ENCODE measurements at regions not wholly inside any gene's neighbourhood (a gene's known extent, or its start where the extent isn't known, plus 50 kb on each side); places are given as distances from the start of the nearest gene placed in this dataset.
"Not testable (repeated sequence)": the region's sequence is repeated elsewhere in the genome, so short reads cannot be mapped to it uniquely, and the experiment has no call there.

DNA sequence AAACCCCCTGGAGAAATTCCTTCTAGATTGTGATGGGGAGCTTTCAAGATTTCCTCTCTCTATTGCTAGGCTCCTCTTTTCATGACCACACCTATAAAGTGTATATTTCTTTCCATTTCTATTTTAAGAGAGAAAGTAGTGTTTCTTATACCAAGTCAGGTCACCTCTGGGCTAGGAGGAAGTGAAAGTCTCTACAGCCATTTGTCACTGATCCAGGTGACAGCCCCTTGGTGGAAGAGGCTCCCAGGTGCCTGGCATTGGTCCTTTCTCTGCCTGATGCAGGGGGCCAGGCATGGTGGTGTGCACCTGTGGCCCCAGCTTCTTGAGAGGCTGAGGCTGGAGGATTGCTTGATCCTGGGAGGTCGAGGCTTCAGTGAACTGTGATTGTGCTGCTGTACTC is 64.7 kb downstream of the DHCR7 start:
- no peak for DNase-seq (ENCODE audit: low spot score)

DNA sequence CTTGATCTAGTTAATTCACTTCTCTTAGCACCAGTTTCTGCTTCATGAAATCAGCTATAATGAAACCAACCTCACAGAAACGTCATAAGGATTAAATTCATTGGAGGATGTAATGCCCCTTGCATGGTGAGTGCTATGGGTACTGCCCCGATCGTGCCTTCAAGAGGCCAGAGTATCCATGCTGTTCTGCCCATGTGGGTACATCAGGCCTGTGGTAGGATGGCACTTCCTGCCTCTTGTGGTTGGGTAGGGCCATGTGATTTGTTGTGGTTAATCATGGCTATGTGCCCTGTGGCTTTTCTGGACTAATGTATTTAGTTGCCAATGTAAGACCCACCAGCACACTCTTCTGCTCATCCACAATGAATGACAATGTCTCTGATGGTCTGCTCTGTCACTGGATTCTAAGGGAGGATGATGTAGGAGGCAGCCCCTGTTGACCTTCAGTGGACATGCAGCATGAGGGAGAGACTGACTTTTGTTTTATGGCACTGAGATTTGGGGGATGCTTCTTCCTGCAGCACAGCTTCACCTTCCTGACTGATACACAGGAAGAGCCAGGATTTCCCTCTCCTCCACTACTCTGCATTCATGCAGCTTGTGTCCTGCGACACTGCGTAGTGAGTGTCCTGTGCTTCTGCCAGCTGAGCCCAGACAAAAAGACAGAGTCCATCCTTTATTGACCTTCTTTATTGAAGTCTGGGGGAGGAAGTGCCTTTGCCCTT is 66.2 kb downstream of the DHCR7 start:
- DNase-seq (ENCODE audit: low spot score), result no peak

GRCh38 chr11:71379701-71380100 is 68.5 kb downstream of the DHCR7 start:
- no peak for DNase-seq (ENCODE audit: low spot score)

GRCh38 chr11:71373791-71374454 is 74.3 kb downstream of the DHCR7 start:
- no peak for DNase-seq (ENCODE audit: low spot score)

DNA sequence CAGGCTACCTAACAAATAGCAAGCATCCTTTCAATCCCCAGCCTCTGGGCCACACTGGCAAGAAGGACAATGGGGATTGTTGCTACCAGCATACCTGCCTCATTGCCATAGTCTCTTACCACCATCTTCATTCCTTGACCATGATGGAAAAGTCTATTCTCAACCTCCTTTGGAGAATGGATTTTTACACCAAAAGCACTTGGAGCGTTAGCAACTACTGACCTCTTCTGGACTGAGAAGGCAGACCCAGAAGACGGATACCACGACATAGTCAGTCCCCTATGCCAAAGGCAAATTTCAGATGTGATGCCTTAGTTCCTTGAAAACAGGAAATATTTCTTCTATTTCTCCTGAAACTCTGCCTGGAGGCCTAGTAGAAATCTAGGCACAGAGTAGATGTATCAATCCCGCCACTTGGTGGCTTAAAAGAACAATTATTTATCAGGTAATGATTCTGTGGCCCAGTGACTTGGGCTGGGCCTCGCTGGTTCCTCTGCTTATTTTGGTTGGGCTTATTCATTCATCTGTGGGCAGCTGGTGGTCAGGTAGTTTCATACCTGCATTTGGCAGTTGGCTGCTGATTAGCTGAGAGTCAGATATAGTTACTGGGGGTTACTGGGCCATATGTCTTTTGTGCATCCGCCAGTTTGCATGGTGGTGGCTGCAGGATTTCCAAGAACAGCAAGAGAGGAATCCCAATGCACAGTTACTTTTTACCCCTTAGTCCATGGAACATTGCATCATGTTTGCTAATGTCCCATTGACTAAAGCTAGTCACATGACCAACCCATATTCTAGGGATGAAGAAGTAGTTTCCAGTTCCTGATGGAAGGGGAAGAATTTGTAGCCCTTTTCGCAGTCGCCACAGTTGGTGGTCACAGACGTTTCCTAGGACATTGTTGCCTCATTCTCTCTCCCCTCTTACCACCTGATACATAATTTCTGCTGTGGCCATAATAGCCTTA is 75.2 kb downstream of the DHCR7 start:
- no peak for DNase-seq (ENCODE audit: low spot score)

GRCh38 chr11:71371674-71372069 is 76.5 kb downstream of the DHCR7 start:
- no peak for DNase-seq (ENCODE audit: low spot score)

DNA sequence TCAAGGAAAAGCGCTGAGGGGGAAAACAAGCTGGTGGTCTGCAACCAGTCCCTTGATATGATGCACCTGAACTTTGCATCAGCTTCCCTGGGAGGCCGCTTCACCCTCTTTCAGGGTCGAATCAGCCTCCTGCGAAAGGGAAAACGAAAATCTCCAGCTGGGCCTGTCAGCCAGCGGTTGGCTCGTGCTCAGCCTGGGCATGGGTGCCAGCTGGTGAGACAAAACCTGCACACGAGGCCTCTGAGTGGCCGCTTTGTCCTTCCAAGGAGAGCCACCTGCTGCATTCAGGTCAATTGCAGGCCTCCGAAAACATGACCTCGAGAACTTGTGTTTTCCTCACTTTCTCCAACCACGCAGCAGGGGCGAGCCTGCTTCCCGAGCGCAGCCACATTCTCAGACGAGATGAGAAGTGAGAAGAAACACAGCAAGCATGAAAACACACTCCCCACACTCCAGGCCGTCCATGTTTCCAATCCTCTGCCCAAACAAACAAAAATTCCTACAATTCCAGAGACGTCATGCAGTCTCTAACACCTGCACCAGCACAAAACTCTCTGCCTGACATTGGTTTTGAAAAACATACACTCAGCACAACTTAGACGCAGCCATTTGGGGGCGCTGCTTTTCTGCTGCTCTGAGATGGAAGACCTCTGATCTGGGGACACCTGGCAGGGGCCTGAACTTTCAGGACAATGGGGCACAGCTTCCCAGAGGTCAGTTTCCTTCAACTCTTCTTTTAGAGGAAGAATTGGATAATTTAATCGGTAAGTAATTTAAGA is 77.1 kb downstream of the DHCR7 start:
- DNase-seq (ENCODE audit: low spot score), result no peak

DNA sequence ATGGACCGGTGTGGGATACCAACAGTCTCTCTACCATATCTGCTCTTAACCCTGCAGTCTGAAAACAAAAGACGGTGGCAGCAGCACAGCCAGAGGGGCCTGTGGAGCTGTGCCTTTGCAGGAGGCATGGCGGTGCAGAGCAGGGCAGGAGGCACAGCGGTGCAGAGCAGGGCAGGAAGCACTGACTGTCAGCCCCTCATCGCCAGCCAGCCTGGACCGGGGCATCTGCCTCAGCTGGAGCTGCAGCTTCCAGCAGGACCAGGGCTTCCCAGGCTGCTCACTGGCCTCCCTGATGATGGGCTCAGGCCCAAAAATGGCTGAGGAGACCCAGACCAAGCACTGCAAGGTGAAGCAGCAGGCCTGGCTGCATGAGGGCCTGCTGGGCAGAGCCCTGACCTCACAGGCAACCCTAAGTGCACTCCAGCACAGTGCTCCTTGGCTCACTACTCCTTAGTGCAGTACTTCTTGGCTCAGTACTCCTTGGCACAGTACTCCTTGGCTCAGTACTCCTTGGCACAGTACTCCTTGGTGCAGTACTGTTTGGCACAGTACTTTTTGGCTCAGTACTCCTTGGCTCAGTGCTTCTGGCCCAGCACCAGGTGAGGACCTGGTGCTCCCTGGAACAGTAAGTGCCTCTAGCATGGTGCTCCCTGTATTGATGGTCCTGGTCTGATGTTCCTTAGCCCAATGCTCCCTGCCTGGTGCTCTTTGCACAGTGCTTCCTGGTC is 78.0 kb downstream of the DHCR7 start:
- no peak for DNase-seq (ENCODE audit: low spot score)

DNA sequence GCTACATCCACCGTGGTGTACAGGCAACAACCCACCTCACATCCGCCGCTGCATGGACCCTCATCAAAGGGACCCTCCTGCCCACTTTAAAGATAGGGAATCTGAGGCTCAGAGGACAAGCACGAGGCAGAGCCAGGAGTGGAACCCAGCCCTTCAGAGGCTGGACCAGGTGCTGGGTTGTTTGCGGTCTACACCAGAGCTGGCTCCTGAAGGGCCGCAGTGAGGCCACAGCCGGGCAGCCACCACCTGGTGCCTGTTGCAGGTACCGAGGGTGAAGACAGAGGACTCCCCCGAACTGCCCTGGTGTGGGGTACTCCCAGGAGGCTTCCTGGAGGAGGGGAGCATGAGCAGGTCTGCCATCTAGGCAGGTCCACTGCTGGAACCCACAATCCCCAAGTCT is 78.8 kb downstream of the DHCR7 start:
- DNase-seq (ENCODE audit: low spot score), result no peak

GRCh38 chr11:71368966-71369365 is 79.2 kb downstream of the DHCR7 start:
- no peak for DNase-seq (ENCODE audit: low spot score)

DNA sequence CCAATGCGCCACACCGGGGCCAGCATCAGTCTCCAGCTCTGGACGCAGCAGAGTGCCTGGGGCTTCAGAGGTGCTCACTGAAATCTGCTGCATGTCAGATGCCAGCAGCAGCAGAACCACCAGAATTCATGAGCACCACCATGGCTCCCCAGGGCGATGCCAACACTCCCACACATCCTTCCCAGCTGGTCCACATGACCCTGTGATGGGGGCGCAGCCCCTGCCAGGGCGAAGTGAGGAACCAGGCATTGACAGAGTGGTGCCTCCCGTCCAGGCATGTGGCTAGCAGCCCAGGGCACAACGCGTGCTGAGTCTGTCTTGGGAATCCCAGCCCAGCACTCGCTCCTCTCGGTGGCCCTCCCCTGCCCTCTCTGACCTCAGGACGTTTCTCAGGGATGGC is 80.4 kb downstream of the DHCR7 start:
- DNase-seq (ENCODE audit: low spot score), result no peak

DNA sequence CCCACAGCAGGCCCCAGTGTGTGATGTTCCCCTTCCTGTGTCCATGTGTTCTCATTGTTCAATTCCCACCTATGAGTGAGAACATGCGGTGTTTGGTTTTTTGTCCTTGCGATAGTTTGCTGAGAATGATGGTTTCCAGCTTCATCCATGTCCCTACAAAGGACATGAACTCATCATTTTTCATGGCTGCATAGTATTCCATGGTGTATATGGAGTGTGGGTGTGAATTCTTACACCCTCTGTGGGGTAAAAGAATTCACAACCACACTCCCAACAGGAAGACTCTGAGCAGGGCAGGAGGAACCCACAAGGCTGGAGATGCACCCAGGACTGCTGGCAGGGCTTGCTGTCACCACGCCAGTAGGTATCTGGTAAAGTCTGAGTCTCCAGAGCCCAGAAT is 80.9 kb downstream of the DHCR7 start:
- DNase-seq (ENCODE audit: low spot score), result not testable (repeated sequence)

GRCh38 chr11:71366076-71366475 is 82.1 kb downstream of the DHCR7 start:
- DNase-seq (ENCODE audit: low spot score), result no peak

DNA sequence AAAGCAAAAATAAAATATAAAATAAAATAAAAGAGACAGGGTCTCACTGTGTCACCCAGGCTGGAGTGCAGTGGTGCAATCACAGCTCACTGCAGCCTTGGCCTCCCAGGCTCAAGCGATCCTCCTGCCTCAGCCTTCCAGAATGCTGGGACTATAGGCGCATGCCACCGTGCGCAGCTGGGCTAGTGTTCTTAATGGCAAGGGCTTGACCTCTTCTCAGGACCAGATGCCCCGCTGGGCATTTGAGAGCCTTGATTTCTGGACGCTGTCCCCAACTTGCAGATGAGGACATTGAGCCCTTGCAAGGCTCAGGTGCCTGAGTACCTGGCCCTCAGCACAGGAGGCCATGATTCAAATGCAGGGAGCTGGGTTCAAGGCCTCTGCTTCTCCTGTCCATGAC is 82.6 kb downstream of the DHCR7 start:
- DNase-seq (ENCODE audit: low spot score), result no peak

DNA sequence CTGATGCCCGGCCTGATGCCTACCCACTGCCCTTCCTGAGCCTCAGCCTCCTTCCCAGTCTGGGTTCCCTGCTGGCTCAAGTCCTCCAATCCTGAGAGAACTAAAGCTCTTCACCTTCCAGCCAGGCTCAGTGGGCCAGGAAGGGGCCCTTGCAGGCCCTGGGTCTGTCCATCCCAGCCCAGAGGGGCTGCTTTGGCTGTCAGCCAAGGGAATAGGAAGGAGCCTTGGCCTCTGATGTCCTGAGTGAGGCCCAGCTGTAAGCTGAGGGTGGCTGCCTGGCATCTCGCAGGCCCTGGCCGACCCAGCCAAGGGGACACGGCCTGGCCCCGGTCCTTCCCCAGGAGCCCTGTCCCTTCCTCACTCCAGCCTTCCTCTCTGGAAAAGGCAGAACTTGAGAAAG is 83.4 kb downstream of the DHCR7 start:
- no peak for DNase-seq (ENCODE audit: low spot score)

DNA sequence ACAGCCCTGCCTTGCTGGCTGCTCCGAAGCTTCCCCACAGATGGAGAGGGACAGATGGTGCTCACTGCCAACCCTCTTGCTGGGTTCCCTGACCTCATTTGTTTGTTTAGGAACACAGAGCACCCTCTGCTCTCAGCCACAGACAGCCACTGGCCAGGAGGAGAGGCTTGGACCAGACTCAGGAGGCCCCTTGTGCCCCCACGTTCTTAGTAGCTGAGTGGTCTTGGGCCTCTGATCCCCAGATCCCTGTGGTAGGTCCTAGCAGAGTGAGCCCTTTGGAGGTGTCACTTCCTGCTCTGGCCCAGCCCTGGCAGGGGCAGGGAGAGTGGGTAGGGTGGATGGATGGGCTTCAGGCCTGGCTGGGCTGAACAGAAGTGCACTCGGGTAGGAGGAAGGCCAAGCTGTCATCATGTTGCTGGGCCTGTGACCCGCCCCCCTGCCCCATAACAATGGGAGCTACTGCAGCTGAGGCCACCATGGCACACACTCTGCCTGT is 84.0 kb downstream of the DHCR7 start:
- DNase-seq (ENCODE audit: low spot score), result no peak

GRCh38 chr11:71363721-71364120 is 84.5 kb downstream of the DHCR7 start:
- DNase-seq (ENCODE audit: low spot score), result no peak

GRCh38 chr11:71358963-71359567 is 89.1 kb downstream of the DHCR7 start:
- no peak for DNase-seq (ENCODE audit: low spot score)

GRCh38 chr11:71358122-71358728 is 90.0 kb downstream of the DHCR7 start:
- DNase-seq (ENCODE audit: low spot score), result no peak

DNA sequence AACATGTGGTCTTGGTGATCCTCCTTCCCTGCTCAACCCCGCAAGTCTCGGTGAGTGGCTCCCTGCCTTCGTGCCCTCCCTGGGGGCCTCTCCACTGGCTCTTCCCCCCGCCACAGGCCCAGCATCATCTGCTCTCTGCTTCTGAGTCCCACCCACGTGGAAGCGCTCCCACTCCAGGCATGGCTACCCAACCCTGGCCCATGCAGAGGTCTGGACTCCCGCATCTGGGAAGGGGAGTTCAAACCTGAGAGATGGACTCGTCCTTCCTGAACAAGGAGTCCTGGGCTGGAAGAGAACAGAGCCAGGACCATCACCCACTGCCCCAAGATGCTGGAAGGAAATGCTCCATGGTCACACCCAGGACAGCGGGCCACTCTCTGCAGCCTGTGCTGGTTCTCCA is 90.8 kb downstream of the DHCR7 start:
- no peak for DNase-seq (ENCODE audit: low spot score)

Data from LoVo (cell line).